GM19324 (cell line): ENCODE measurements at regions not wholly inside any gene's neighbourhood (a gene's known extent, or its start where the extent isn't known, plus 50 kb on each side); places are given as distances from the start of the nearest gene placed in this dataset.

Experiments used
- ATAC-seq: cut with Tn5 transposase; IDR thresholded peaks from one replicate; pipeline ENCODE4 v1.9.1; 2021; ENCODE audit warnings: mild to moderate bottlenecking, moderate library complexity; ENCODE audit not compliant: unreplicated experiment, low FRiP score

DNA sequence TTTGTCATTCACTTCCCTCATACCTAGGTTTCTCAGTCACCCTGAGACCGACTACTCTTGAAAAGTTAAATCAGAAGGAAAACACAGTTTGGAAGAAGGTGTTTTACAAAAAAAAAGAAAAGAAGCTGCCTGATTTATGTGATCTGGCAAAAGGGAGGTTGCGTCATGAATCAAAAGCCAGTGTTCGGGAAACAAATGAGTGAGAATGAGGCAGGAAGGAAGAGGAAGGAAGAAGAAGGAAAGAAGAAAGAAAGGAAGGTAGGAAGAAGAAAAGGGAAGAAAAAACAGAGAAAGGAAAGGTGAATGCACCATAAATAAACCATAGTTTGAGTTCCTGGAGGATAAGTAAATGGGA is 314.6 kb downstream of the BLID start:
- ATAC-seq, result no peak

DNA sequence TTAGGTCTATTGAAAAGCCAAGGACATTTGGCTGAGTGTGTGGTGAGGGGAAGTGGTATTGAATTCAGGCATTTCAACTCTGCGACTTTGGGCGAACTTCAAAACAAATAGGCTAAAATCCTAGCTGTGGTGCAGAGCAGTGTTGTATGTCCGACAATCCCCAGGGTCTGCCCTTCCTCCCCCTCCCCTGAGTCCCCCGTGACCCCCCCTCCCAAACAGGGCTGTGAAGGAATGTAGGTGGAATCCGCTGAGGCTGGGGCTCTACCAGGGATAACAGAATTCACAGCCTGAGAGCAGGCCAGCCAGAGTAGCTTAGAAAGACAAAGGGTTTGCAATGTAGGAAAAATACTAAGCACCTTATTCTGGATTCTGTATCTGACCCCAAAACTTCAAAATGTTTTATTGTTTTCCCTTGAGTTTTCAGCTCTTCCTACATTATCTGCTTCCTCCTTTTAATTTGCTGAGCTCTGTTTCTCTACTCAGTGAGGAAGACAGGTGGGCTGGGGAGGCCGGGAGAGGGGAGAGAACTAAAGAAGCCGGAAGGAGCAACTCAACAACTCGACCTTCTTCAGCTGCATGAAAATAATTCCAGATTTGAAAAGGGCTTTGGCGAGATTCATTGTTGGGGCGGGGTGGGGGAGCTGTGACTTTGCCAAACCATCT is 315.2 kb downstream of the BLID start:
- ATAC-seq, result no peak

DNA sequence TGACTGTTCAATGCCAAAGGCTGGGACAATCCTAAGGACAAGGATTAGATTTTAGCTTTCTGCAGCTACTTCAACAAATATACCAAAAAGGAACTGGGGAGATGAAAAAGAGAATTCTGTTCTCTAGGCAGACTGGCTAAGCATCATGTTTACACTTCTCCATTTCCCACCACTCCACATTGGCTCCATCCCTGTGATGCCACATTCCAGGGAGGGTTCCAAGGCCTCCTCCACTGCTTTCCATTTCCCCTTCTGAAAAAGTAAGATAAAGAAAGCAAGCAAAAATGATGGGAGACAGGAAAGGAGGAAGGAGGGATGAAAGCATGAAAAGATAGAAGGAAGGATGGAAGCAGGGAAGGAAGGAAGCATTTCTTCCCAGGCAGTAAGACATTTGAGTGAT is 315.8 kb downstream of the BLID start:
- no peak for ATAC-seq

DNA sequence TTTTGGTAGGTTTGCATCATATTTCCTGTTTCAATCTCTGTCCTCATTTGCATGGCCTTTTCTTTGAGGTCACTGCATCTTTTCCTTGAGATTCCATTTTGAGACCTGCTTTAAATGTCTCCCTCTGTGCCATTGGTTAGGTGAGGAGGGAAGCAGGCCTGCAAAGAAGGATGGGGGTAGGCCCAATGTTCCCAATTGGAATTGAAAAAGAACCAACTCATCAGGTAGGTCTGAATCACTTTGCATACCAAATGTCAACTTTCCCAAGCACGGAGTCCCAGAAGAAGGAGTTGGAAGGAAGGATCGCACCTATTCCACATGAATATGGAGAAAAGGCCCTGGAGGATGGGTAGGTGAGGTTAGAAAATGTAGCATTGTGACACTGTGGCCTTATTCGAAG is 318.5 kb downstream of the BLID start:
- ATAC-seq, result no peak

DNA sequence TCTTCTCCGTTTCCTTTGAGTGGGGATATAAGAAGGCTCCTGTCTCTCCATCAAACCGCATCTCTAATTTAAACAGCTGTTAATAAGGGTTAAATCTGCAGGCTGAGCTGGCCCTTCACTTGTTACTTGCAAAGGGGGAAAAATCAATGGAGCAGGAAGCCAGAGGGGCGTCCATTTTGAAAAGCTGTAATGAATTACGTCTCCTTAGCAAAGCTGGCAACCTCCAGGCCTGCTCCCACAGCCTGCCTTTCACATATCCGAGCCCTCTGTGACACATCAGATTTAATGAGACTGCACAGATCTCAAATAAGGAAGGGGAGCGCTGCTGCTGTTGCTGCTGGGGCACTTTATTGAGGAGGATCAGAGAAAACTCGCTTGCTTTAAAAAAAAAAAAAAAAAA is 320.8 kb downstream of the BLID start:
- ATAC-seq, result no peak

DNA sequence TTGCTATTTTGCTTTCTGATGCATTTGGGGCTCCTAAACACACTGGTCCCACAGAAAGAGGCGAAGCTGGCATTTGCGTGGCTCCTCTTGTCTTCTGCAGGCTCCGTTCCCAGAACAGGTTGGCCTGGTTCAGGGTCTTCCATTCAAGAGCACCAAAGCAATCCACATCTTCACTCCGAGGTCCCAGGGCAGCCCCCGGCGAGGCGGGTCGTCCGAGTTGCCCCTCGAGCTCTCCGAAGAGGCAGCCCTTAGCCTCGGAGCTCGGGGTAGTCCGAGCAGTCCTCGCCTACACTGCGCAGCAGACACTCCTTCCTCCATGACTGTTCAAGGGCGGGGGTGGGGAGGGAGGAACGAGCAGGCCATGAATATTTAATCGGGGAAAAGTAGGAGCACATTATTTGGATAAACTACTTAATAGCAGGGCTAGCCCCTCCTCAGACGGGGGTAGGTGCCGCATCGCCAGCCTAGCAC is 321.3 kb downstream of the BLID start:
- no peak for ATAC-seq

DNA sequence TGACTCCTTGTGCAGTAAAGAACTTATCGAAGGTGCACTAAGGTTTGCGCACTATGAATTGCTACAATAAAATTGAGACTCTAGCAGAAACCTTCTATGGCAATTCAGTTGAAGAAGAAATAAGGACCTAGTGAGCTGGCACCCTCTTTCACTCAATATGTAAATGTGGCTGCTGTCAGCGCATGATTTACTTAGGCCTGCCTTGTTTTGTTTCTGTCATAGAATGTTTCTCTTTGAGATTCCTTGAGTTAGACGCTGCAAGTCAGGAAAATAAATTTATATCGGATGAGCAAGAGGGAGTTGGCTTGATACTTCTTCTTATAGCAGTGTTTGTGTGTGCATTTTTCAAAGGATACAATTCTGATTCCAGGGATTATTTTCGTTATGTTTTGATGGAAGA is 322.1 kb downstream of the BLID start:
- no peak for ATAC-seq

DNA sequence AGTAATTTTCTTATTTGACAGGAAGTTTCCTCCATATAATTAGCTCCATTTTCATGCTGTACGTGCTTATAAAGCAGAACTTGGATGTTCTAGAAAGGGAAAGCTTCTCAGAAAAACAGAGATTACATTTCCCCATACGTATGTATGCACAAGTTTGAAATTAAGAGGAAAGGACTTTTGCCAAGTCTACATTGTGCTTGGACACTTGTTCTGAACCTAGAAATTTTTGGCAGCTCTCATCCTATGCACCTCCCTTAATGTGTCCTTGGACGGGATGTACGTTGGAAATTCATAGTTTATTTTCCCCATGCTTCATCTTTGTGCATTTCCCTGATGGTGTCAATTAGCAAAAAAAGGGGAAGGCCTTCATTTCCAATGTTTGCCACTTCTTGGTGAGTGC is 322.7 kb downstream of the BLID start:
- no peak for ATAC-seq

DNA sequence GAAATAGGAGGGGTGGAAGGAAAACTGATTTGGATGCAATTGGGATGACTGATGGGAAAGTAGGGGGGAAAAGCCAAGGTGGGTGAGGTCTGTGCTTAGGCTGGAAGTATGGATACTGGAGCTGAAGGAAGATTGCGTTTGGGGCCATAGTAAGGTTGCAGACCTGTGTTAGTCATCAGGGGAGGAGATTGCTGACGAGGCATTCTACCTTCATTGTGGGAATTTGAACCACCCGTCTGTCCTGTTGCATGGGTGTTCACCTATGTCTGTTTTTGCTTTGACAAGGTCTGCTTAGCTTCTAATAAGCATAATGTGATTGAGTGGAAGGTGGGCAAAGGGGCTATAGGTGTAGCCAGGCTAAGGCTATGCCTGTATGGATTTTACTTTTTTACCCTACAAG is 323.8 kb downstream of the BLID start:
- ATAC-seq, result no peak

DNA sequence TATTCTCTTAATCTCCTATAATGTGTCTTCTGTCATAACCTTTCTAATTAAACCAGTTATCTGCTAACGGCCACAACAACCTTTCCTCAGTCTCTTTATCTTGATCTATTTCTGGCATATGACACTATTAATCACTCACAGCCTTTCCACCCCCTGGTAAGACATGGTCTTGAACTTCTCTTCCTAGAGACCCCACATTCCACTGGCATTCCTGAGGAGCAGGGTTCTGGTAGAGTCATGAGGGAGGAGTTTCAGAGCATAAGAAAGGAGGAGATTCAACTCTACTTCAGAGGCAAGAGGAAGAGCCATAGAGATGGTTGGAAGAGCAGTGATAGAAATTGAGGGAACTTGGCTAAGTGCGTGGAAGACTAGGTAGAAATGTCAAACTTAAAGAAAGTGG is 325.6 kb downstream of the BLID start:
- ATAC-seq, result no peak

DNA sequence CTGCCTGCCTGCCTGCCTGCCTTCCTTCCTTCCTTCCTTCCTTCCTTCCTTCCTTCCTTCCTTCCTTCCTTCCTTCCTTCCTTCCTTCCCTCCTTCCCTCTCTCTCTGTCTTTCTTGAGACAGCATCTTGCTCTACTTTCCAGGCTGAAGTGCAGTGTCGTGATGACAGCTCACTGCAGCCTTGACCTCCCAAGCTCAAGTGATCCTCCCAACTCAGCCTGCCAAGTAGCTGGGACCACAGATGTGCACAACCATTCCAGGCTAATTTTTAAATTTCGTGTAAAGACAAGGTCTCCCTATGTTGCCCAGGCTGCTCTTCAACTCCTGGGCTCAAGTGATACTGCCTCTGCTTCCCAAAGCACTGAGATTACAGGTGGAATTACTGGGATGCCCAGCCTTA is 328.2 kb upstream of the SORL1-AS1 start:
- no peak for ATAC-seq

DNA sequence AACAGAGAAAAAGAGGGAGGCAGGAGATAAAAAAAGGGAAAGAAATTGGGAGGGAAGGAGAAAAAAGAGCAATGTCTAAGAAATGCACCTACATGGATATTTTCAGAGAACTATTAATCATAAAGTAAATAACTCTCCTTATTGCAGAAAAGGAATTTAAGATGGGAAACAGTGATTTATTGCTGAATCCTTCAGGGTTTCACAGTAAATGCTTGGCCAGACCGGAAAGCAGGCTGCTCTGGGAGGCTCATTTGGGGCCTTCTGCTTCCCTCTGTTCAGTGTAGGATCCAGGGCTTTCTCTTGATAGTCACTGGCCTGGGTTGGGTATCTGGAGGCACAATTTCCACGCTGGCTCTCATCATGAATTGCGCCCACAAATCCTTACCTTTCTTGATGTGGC is 324.3 kb upstream of the SORL1-AS1 start:
- ATAC-seq, result no peak

DNA sequence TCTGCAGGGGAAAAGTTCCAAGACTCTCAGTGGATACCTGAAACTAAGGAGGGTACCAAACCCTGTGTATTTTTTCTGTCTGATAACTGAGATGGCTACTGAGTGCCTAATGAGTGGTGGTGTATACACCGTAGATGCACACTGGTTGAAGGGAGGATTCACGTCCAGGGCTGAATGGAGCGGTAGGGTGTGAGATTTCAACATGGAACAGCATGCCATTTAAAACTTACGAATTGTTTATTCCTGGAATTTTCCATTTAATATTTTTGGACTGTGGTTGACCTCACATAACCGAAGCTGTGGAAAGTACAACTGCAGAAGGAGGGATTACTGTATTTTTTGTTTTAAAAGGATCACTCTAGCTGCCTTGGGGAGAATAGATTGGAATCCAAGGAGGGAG is 322.5 kb upstream of the SORL1-AS1 start:
- ATAC-seq, result no peak

DNA sequence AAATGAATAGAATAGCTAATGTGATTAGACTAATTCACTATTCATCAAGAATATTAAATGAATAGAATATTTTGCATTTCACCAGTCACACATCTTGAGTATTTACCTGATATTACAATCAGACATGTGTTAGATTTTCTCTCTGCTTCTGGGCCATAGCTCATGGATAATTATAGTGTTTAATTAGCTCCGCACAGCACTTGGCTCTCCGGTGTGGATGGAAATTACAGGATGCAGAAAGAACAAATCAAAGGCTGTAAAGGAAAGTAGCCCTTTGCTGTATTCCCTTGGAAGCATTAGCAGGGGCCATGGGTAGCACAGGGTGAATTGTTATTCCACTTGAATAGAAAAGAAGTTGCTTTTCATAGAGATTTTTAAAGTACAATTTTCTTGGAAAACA is 320.3 kb upstream of the SORL1-AS1 start:
- ATAC-seq, result no peak

DNA sequence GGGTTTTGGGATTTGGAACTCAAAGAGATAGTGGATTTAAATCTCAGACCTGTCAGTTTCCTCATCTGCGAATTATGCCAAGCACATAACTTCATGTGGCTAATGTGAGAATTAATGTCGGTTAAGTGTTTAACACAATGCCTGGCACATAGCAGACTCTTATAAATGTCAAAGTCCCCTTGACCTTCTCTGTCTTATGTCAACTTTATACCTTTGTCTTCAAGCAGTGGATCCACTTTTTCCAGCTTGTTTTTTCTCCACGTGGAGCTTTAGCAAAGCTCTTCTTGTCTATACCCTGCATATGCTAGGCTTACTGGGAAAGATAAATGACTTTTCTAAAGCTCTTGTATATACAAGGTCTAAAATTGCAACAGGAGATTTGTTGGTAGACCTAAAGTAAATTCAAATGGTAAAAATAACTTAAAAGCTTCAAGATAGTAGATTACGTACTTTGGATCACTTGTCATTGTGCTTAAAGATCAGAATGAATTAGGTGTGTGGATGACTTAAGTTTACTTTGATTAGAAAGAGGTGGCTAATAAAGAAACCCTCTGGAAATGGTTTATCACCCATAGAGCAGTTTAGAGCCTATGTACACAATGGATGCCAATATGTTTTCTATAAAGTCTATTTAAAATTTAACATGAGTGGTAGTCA is 318.3 kb upstream of the SORL1-AS1 start:
- ATAC-seq, result no peak

DNA sequence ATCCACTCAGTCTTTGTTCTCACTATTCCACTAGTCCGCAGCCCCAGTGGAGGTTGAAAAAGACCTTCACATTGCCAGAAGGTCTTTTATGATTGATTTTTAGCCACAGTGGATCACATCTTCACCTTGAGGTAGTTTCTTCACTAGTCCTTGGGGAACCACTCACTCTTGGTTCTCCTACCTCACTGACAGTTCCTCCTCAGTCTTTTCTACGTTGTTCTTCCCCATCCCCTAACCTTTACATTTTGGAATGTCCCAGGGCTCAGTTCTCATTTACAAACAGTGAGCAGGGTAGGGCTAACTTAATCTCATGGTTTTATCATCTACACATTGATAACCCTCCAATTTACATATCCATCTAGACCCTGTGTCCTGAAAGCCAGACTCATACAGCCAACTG is 316.4 kb upstream of the SORL1-AS1 start:
- ATAC-seq, result no peak

DNA sequence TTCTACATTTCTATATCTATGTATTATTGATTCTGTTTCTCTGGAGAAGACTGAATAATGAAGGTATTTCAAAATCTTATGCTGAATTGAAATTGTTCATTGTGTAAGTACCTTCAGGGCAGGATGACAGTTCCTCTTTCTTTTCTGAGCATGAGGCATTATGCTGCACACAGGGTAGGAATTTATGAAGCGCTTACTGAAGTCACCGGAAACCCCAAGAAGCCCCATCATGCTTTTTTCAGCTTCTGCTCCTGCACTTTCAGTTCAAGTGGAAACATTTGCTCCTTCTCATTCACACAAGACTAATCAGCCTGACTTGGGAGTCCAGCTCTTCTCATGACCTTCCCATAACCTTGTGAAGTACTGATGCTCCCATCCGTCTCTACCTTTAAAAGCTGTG is 314.7 kb upstream of the SORL1-AS1 start:
- ATAC-seq, result no peak

DNA sequence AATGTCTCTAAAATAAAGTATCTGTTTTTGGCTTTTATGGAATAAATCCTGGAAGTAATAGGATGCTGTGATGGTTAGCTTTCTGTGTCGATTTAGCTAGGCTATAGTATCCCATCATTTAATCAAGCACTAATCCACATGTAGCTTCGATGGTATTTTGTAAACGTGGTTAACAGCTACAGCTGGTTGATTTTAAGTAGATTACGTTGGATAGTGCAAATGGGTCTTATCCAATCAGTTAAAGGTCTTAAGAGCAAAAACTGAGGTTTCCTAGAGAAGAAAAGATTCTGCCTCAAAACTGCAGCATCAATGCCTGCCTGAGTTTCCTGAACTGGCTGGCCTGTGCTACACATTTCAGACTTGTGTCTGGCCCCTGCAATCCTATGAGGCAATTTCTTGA is 314.2 kb upstream of the SORL1-AS1 start:
- ATAC-seq, result no peak

DNA sequence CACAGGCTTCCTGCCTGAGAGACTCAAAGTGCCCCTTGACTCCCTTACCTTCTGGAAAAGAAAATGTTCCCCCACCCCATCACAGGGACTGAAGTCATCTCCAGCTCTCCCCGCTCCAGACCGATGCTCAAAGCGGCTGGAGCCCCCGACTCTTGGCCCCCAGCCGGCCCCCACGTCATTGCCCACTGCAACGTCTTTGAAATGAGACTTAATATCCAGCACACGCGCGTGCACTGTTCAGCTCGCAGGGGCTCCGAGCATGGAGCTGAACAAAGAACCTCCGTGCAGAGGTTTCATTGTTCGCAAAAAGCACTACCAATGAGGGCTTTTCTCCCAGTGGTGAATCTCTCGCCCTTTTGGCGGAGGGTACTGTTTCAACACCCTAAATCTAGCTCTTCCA is 313.4 kb upstream of the SORL1-AS1 start:
- no peak for ATAC-seq

DNA sequence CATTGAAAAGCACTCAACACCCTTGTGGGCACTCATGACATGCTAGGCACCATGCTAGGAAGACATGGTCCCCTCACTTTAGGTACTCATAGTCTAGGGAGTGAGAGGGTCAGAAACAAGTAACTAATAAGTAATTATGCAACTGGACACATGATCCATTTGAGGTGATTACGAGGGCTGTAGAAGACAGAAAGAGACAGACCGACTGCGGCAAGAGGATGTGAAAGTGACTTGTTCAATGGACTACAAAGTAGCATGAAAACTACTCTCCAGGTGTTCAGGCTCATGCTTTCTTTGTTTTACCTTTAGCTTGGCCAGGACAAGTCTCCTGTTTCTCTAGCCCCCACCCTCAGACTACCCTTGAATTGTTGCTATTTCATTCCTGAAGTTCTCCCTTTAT is 310.8 kb upstream of the SORL1-AS1 start:
- peak; percentile 72 for ATAC-seq

DNA sequence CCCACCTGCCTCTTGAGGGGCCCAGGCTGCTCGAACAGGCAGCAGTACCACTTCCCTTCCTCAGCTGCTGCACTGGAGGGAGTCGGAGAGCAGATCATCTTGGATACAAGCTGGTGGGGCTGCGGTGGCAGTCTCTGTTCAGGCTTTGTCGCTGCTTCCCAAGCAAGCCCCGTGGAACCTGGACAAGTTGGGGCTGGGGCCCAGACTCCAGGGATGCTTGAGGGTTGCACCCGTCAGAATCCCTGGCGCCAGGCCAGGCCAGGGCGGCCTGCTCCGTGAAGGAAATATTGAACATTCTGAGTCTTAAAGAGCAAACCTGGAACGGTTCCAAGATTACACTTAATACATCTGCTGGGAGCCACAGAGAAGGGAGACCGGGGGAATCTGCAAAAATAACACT is 310.1 kb upstream of the SORL1-AS1 start:
- ATAC-seq, result no peak

DNA sequence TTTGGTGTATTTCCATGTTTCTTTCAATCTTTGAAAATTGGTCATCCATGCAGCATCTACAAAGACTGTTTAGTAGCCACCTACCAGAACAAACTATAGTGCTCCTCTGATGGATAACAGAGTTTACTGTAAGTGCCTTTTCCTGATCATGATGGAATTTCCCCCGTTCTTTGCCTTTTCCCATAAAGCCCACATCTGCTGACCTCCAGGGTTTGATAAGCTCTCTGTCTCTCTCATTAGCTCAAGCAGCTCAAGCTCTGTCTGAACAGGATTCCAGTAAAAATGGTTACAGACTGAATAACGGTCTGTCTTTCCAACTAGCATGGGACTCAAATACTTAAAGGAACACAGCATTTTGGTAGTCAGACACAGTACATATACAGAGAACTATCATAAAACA is 308.4 kb upstream of the SORL1-AS1 start:
- ATAC-seq, result no peak
